Psoas muscle (tissue), 7 donors: ENCODE measurements at regions not wholly inside any gene's neighbourhood (a gene's known extent, or its start where the extent isn't known, plus 50 kb on each side); places are given as distances from the start of the nearest gene placed in this dataset.
"Not testable (repeated sequence)": the region's sequence is repeated elsewhere in the genome, so short reads cannot be mapped to it uniquely, and the experiment has no call there.

Experiments
- ATAC-seq, 4 donors: fragments of 200-7000 bp; cut with Tn5 transposase; one replicate each; pipeline ENCODE4 v1.9.1; 2020; ENCODE audit warnings: moderate library complexity in 3 of 4, mild to moderate bottlenecking in 2 of 4
- DNase-seq, 2 donors: peaks; one replicate each; pipeline ENCODE4 v3.0.0-alpha.2; 2020
- H3K27ac ChIP-seq: fragments of 200-600 bp; one replicate; pipeline ENCODE4 v1.8.0; 2022
- H3K27me3 ChIP-seq, 3 donors: fragments of 200-600 bp in 1 of 3; one replicate each; pipeline versions ENCODE4 v1.6.1 to v1.8.0; 2013 to 2022; ENCODE audit warnings: low read length in 2 of 3, mild to moderate bottlenecking in 2 of 3, moderate library complexity in 1 of 3; ENCODE audit not compliant: insufficient read depth in 3 of 3
- H3K36me3 ChIP-seq, 2 donors: fragments of 200-600 bp in 1 of 2; one replicate each; pipeline versions ENCODE4 v1.6.1 to v1.8.0; 2013 to 2022; ENCODE audit warnings: low read depth in 1 of 2, mild to moderate bottlenecking in 1 of 2, moderate library complexity in 1 of 2; ENCODE audit not compliant: insufficient read depth in 1 of 2
- H3K4me1 ChIP-seq: fragments of 200-600 bp; one replicate; pipeline ENCODE4 v1.8.0; 2022
- H3K4me3 ChIP-seq: fragments of 200-600 bp; one replicate; pipeline ENCODE4 v1.8.0; 2022; ENCODE audit warnings: mild to moderate bottlenecking
- H3K9me3 ChIP-seq: fragments of 200-600 bp; one replicate; pipeline ENCODE4 v1.8.0; 2022
- WGBS, 3 donors: extraction: QIAGEN DNeasy Blood & Tissue Kit; methylation state at CpG; one replicate each; pipeline versions ENCODE4 v1.1.6 to v1.1.7; 2013; 5-methylcytosine and 5-hydroxymethylcytosine counted together
- intact Hi-C, 2 donors: fragments of 100-400 bp; cut with DNase I; formaldehyde crosslinking; loops; one replicate each; pipeline versions ENCODE4 v1.11.0 to v1.14.2; 2022
- donor health status: healthy with polysubstance abuse.
- donor health status: DM: no; HTN: no; CAD: no; lungs with moderate emphysema.
- donor health status: Bipolar disorder and iron deficiency.
- donor health status: healthy.
- donor health status: DM: yes; HTN: yes; CAD: no.
- donor health status: DM: no; HTN: no; CAD: no.
- donor health status: DM: yes; HTN: yes; CAD: no.

DNA sequence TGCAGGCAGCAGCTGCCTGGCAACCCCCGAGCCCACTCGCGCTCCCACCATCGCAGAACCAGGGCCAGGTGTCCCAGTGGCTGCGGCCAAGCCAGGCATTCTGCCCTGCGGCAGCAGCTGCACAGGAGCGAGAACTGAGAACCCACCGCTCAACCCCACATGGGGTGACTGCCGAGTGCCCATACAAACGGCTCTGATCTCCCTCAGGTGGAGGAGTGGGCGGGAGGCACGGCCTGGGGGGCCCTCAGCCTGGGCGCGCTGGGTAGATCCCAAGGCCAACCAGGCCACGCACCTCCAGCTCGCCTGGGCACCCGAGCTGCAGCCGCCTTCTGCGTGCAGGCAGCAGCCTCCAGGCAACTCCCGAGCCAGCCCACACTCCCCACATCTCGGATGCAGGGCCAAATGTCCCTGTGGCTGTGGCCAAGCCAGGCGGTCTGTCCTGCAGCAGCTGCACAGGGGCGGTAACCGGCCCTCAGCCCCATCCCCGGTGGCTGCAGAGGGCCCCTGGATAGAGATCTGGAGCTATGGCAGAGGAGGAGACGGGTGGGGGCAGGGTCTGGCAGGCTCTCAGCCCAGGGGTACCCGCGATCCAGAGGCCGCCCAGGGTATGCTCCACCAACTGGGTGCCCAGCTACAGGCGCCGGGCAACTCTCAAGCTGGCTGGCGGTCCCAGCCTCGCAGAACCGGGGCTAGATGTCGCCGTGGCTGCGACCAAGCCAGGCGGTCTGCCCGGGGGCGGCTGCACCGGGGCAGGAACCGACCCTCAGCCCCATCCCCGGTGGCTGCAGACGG lies 1579.6 kb downstream of the TSPY10 start:
- peak in 1 of 2 donors; percentile 51 for DNase-seq
- H3K4me1 ChIP-seq, intact Hi-C loops, H3K36me3 ChIP-seq, H3K27ac ChIP-seq, ATAC-seq, H3K9me3 ChIP-seq, H3K4me3 ChIP-seq, H3K27me3 ChIP-seq: not testable (repeated sequence)
- 59 to 60% (median 59%) methylated on average over 37 to 44 of the region's 44 CpGs for WGBS, 3 donors

DNA sequence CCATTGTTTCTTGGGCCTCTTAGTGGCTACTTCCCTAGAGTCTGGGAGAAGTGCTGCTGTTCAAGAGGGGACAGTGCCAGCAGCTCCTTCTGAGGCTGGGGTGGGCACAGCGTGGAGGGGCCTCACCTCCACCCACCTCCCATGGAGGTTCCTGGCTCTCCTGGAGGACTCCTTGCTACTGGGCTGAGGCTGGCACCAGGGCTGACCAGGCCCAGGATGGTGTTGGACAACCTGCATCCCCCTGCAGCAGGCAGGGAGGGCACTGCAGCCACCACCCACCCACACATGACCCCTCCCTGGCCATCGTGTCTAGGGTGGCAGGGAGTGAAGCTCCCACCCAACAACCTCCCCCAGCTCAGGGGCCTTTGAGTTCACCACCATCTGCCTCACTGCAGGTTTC lies 1549.3 kb upstream of the USP9Y start:
- ATAC-seq, intact Hi-C loops, H3K27ac ChIP-seq, H3K27me3 ChIP-seq, H3K36me3 ChIP-seq, DNase-seq, H3K4me3 ChIP-seq, H3K4me1 ChIP-seq, H3K9me3 ChIP-seq: not testable (repeated sequence)
- 40 to 75% methylated on average over 1 to 2 of the region's 2 CpGs; no CpG with 5 or more reads in 1 of the 3 donors for WGBS, 3 donors

DNA sequence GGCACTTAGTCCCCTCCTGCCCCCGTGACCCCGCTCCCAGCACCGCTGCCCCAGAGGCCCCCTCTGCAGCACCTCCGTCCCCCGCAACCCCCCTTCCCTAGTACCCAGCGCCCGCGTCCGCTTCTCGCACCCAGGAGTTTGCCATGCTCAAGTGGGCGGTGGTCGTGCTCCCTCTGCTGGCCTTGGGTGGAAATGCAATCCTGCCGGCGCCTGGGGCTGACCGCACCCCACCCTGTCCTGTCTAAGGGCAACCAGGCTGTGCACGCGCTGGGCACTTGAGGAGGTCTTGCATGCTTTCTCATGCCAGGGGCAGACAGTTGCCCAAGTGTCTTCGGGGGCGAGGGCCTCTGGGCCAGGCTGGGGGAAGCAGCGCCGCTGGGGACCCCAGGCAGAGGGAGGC lies 1544.9 kb upstream of the USP9Y start:
- H3K9me3 ChIP-seq, ATAC-seq, DNase-seq, H3K27me3 ChIP-seq, H3K36me3 ChIP-seq, H3K4me1 ChIP-seq, intact Hi-C loops, H3K4me3 ChIP-seq, H3K27ac ChIP-seq: not testable (repeated sequence)
- 44% methylated on average over 20 of the region's 21 CpGs; no CpG with 5 or more reads in 2 of the 3 donors for WGBS, 3 donors

DNA sequence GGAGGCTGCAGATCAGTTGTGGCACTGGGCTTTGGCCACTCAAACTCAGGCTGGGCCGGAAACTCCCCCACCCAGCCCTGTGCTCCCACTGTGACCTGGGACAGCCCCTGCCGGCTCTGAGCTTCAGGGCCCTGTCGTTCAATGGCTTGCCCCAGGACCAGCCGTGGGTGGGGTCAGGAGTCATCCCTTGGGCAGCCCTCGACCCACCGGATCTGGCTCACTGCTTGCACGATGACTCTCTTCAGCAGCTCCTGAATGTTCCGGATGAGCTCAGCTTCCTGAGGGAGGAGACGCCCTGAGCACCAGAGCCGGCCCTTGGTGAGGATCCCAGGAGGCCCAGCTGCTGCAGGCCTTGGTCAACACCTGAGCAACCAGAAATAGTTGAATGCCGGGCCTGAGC lies 1544.2 kb upstream of the USP9Y start:
- DNase-seq, H3K4me3 ChIP-seq, H3K9me3 ChIP-seq, intact Hi-C loops, ATAC-seq, H3K27me3 ChIP-seq, H3K27ac ChIP-seq, H3K4me1 ChIP-seq, H3K36me3 ChIP-seq: not testable (repeated sequence)
- WGBS, 3 donors, result 77 to 85% methylated on average over 3 to 10 of the region's 11 CpGs; no CpG with 5 or more reads in 1 of the 3 donors

DNA sequence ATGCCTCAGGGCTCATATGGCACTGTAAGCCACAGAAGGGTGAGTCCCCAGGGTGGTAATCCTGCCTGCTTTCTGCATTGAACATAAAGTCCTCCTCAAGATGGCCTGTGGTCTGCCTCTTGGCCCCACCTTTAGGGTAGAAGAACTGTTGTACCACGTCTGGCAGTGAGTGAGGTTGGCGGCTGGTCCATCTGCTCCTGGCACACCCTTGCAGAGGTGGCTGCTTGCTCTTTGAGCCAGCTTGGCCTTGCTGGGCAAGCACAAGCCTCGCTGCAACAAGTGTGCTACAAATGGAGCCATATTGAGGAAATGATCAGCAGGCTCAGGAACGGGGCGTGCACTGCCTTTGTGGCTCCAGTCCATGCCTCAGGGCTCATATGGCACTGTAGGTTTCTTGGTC lies 1524.0 kb upstream of the USP9Y start:
- not testable (repeated sequence) for H3K9me3 ChIP-seq

DNA sequence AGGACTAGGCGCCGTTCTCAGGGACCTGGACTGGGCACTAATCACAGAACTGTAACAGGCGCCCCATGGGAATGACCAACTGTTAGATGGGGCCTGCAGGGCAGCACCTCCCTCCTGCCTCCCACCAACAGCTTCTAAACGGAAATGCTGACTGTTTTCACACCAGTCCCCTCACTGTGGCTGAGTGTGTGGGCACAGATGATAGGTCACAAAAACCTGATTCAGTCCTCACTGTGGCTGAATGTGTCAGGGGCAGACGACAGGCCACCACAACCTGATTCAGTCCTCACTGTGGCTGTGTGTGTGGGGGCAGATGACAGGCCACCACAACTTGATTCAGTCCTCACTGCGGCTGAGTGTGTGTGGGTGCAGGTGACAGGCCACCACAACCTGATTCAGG lies 1499.9 kb upstream of the USP9Y start:
- DNase-seq, H3K4me1 ChIP-seq, H3K9me3 ChIP-seq, H3K27me3 ChIP-seq, ATAC-seq, H3K36me3 ChIP-seq, intact Hi-C loops, H3K4me3 ChIP-seq, H3K27ac ChIP-seq: not testable (repeated sequence)
- 69 to 100% (median 71%) methylated on average over 1 to 6 of the region's 6 CpGs for WGBS, 3 donors

More for the DNA sequence above, 1524.0 kb upstream of the USP9Y start:
- 66 to 67% methylated on average over 5 of the region's 5 CpGs; no CpG with 5 or more reads in 1 of the 3 donors for WGBS, 3 donors
- peak; percentile 6 to 39 for DNase-seq
- H3K4me1 ChIP-seq, intact Hi-C loops, H3K27ac ChIP-seq, ATAC-seq, H3K27me3 ChIP-seq, H3K36me3 ChIP-seq, H3K4me3 ChIP-seq: not testable (repeated sequence)

DNA sequence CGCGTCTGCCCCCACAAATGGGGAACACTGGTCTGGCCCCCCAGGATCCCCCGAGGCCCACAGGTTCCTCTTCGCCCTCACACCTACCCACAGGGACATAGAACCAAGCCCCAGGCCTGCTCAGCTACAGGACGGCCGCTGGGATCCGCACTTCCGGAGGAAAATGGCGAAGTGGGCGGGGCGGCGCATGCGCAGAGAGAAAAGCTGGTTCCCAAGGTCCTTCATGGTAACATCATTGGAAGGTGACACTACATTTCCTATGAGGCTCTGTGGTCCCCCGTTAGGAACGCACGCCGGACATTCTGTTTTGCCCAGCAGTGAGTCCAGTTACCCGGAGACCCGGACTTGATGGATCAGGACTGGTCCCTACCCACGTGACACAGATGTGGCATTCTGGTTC lies 1486.2 kb upstream of the USP9Y start:
- intact Hi-C loops, H3K27ac ChIP-seq, H3K36me3 ChIP-seq, ATAC-seq, H3K27me3 ChIP-seq, H3K4me1 ChIP-seq, DNase-seq, H3K9me3 ChIP-seq, H3K4me3 ChIP-seq: not testable (repeated sequence)
- 45 to 66% methylated on average over 13 to 20 of the region's 20 CpGs; no CpG with 5 or more reads in 1 of the 3 donors for WGBS, 3 donors
